ENCODE measurements at regions not wholly inside any gene's neighbourhood (a gene's known extent, or its start where the extent isn't known, plus 50 kb on each side); places are given as distances from the start of the nearest gene placed in this dataset.

DNA sequence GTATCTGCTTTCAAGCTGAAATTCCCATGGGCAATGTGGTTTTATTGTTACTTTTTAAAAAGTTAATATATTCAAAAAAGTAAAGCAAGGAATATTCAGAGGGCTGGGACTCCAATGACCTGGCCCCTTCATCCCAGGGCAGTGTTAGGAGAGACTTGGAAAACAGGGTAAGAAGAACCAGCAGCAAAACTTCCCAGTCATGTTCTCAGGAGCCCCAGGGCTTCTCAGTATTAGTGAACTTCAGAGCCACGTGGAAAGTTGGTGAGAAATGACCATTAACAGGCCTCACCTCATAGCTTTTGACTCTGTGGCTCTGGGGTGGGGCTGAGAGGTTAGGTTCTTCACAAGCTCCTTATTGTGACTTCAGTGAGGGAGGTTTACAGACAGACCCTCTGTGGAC lies 230.4 kb upstream of the KCNG1 start:
- Histone ChIP-seq H3K9ac (ENCODE audit: low read length) (no peak overlapping the region), H3K79me2 (ENCODE audit: insufficient read depth, low read length) (no peaks in the 10 kb centered on the region), H3K4me3 (ENCODE audit: insufficient read depth, low read length, poor library complexity, severe bottlenecking) (no peak overlapping the region), H3K27ac (ENCODE audit: low read depth, low read length) (no peak overlapping the region), H3K9me2 (replicated peaks; ENCODE audit: insufficient read depth, low read length) (no peaks in the 10 kb centered on the region), H3F3A (ENCODE audit: insufficient read depth) (no peaks in the 10 kb centered on the region), H2AFZ (ENCODE audit: low read depth, low read length, severe bottlenecking) (no peak overlapping the region), H3K9me3 (ENCODE audit: insufficient read depth, low read length) (no peaks in the 10 kb centered on the region), H4K20me1 (ENCODE audit: low read depth, low read length) (no peaks in the 10 kb centered on the region), H3K4me2 (ENCODE audit: low read depth, low read length, poor library complexity, severe bottlenecking) (no peak overlapping the region), H3K27me3 (ENCODE audit: low read length) (no peaks in the 10 kb centered on the region), H3K36me3 (ENCODE audit: low read length) (no peaks in the 10 kb centered on the region)
- TF ChIP-seq CTCF (IDR thresholded peaks at IDR 0.05; ENCODE audit: insufficient read depth, low read length, poor library complexity, severe bottlenecking) (no peak), EZH2phosphoT487 (conservative IDR thresholded peaks at IDR 0.05; ENCODE audit: low read length) (no peak)

- no peaks in the 10 kb centered on the region for H3F3A ChIP-seq (ENCODE audit: insufficient read depth)
- no peak overlapping the region for H3K27ac ChIP-seq (ENCODE audit: low read depth, low read length)
- H3K9me2 ChIP-seq (replicated peaks; ENCODE audit: insufficient read depth, low read length): no peaks in the 10 kb centered on the region
- H3K4me3 ChIP-seq (ENCODE audit: insufficient read depth, low read length, poor library complexity, severe bottlenecking): no peak overlapping the region
- no peak overlapping the region for H3K4me2 ChIP-seq (ENCODE audit: low read depth, low read length, poor library complexity, severe bottlenecking)
- no peaks in the 10 kb centered on the region for H4K20me1 ChIP-seq (ENCODE audit: low read depth, low read length)
- H3K36me3 ChIP-seq (ENCODE audit: low read length): no peaks in the 10 kb centered on the region
- no peaks in the 10 kb centered on the region for H3K9me3 ChIP-seq (ENCODE audit: insufficient read depth, low read length)
- TF ChIP-seq EZH2phosphoT487 (conservative IDR thresholded peaks at IDR 0.05; ENCODE audit: low read length) (no peak), CTCF (IDR thresholded peaks at IDR 0.05; ENCODE audit: insufficient read depth, low read length, poor library complexity, severe bottlenecking) (no peak)
- H3K27me3 ChIP-seq (ENCODE audit: low read length): 0 out of 2 replicates have a peak, but pooled peaks cover 2% of the 10 kb centered on the region
- H3K9ac ChIP-seq (ENCODE audit: low read length): no peak overlapping the region
- H3K79me2 ChIP-seq (ENCODE audit: insufficient read depth, low read length): no peaks in the 10 kb centered on the region
- H2AFZ ChIP-seq (ENCODE audit: low read depth, low read length, severe bottlenecking): no peak overlapping the region
These were observed 226.9 kb upstream of the KCNG1 start for GRCh38 chr20:51249781-51250180.

DNA sequence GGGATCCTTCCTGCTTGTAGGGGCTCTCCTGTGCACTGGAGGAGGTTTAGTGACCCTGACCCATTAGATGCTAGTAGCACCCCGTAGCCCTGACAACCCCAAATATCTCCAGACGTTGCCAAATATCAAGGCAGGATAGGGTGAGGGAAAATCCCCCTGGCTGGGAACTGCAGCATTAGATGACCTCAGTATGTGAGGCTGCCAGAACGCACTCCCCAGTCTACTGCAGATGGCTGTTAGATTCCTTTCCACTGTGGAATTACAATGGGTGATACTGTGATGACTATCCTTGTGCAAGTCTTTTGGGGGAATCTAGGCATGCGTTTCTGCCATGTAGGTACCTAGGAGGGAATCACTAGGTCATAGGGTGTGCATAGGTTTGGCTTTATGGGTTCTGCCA lies 226.3 kb upstream of the KCNG1 start:
- Histone ChIP-seq H3F3A (ENCODE audit: insufficient read depth) (no peaks in the 10 kb centered on the region), H3K4me3 (ENCODE audit: insufficient read depth, low read length, poor library complexity, severe bottlenecking) (no peak overlapping the region), H3K27ac (ENCODE audit: low read depth, low read length) (no peak overlapping the region), H3K79me2 (ENCODE audit: insufficient read depth, low read length) (no peaks in the 10 kb centered on the region), H2AFZ (ENCODE audit: low read depth, low read length, severe bottlenecking) (no peak overlapping the region), H3K9ac (ENCODE audit: low read length) (no peak overlapping the region), H3K27me3 (ENCODE audit: low read length) (0 out of 2 replicates have a peak, but pooled peaks cover 2% of the 10 kb centered on the region), H4K20me1 (ENCODE audit: low read depth, low read length) (no peaks in the 10 kb centered on the region), H3K9me3 (ENCODE audit: insufficient read depth, low read length) (no peaks in the 10 kb centered on the region), H3K36me3 (ENCODE audit: low read length) (no peaks in the 10 kb centered on the region), H3K4me2 (ENCODE audit: low read depth, low read length, poor library complexity, severe bottlenecking) (no peak overlapping the region), H3K9me2 (replicated peaks; ENCODE audit: insufficient read depth, low read length) (no peaks in the 10 kb centered on the region)
- TF ChIP-seq CTCF (IDR thresholded peaks at IDR 0.05; ENCODE audit: insufficient read depth, low read length, poor library complexity, severe bottlenecking): no peak
- TF ChIP-seq EZH2phosphoT487 (conservative IDR thresholded peaks at IDR 0.05; ENCODE audit: low read length): no peak

Measured in SU-DHL-6 (cell line).